IPS-18c (cell line): ENCODE measurements at regions not wholly inside any gene's neighbourhood (a gene's known extent, or its start where the extent isn't known, plus 50 kb on each side); places are given as distances from the start of the nearest gene placed in this dataset.
"Not testable (repeated sequence)": the region's sequence is repeated elsewhere in the genome, so short reads cannot be mapped to it uniquely, and the experiment has no call there.

Source experiments
- H3K4me3 ChIP-seq: 2 replicates; pipeline ENCODE4 v1.7.0; 2013; ENCODE audit warnings: low read depth, mild to moderate bottlenecking, low read length, moderate library complexity; ENCODE audit not compliant: insufficient read depth
- H3K9me3 ChIP-seq: one replicate; pipeline ENCODE4 v1.6.1; 2013; ENCODE audit warnings: mild to moderate bottlenecking, low read length, moderate library complexity; ENCODE audit not compliant: control insufficient read depth, insufficient read depth

- H3K4me3 ChIP-seq, result no peak overlapping the region
- H3K9me3 ChIP-seq, result no peaks in the 10 kb centered on the region
Measured at GRCh38 chr5:17743580-17744435, 109.5 kb downstream of the TAF11L14 start.

GRCh38 chr5:17748201-17748600, 113.9 kb downstream of the TAF11L14 start:
- Histone ChIP-seq H3K4me3 (no peak overlapping the region), H3K9me3 (no peaks in the 10 kb centered on the region)

DNA sequence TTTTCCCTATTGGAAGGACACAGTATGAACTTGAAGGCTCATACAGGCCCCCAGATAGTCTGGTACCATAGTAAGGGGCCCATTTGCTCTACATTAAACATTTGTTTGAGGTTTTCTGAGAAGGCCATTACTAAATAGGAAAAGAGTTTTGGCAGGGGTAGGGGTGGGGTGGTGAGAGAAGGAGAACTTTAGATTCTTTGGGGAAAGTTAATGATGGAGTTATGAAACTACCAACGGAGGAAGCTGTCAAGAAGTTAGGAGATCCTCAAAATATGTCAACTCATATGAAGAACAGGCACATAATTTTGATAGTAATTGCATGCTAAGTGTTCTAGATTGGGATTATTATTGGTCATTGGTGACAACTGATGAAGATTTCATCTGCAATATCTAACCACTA, 114.7 kb downstream of the TAF11L14 start:
- no peaks in the 10 kb centered on the region for H3K9me3 ChIP-seq
- H3K4me3 ChIP-seq, result no peak overlapping the region

DNA sequence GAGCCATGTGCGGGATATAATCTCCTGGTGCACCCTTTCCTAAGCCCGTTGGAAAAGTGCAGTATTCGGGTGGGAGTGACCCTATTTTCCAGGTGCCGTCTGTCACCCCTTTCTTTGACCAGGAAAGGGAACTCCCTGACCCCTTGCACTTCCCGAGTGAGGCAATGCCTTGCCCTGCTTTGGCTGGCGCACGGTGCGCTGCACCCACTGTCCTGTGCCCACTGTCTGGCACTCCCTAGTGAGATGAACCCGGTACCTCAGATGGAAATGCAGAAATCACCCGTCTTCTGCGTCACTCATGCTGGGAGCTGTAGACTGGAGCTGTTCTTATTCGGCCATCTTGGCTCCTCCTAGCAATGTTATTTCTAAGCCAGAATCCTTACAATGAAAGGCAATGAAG, 121.1 kb downstream of the TAF11L14 start:
- H3K4me3 ChIP-seq, H3K9me3 ChIP-seq: not testable (repeated sequence)

DNA sequence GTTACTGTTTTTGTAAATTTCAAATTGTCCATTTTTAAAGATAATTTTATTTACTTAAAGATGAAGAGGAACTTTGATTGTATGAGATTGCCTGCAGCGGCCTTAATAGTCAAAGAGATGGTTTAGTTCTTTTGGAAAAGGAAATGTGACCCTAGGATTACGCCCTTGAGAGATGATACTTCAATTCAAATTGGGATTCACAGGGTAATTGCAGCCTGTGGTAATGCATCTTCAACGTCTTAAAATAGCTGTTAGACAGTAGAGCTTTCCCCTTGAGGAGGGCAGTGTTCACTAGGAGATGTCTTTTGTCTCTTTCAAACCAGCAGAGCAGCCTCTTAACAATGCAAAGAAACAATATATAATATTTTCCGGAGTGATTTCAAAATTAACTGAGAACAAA, 127.1 kb downstream of the TAF11L14 start:
- Histone ChIP-seq H3K4me3 (no peak overlapping the region), H3K9me3 (no peaks in the 10 kb centered on the region)

DNA sequence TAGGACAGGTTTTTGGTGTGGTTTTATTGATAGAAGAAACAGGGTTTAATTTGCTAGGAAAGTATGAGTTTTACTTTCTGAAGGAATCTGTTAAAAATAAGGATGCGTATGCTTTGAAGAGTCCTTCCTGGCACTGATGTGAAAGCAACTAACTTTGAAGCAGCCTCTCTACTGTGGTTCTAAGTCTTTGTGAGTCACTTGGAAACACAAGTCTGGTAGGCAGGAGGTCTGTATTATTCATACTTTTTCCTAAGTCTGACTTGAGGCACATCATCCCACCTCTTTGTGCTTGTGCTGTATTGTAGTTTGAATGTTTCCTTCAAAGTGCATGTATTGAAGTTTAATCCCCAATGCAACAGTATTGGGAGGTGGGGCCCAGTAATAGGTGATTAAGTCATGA, 129.0 kb downstream of the TAF11L14 start:
- no peaks in the 10 kb centered on the region for H3K9me3 ChIP-seq
- no peak overlapping the region for H3K4me3 ChIP-seq

DNA sequence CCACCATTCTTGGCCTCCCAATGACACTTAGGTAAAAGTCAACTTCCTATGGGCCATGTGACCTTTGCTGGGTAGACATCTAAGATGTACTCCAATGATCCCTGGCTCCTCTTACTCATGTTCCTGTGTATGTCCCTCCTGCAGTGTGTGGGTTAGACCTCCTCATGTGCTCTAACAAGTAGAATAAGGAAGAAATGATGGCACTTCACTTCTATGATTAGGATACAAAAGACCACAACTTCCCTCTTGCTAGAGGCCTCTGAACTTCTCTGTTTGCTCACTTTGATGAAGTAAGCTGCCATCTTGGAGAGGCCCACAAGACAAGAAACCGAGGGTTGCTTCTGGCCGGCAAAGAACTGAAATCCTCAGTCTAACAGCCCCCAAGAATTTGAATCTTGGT, 131.8 kb downstream of the TAF11L14 start:
- Histone ChIP-seq H3K4me3 (no peak overlapping the region), H3K9me3 (no peaks in the 10 kb centered on the region)

- no peak overlapping the region for H3K4me3 ChIP-seq
- no peaks in the 10 kb centered on the region for H3K9me3 ChIP-seq
Measured at GRCh38 chr5:17769277-17769676, 135.0 kb downstream of the TAF11L14 start.

- H3K9me3 ChIP-seq, result no peaks in the 10 kb centered on the region
- H3K4me3 ChIP-seq, result no peak overlapping the region
Measured at GRCh38 chr5:17772232-17772631, 138.0 kb downstream of the TAF11L14 start.

- peaks cover 2% of the 10 kb centered on the region for H3K9me3 ChIP-seq
- no peak overlapping the region for H3K4me3 ChIP-seq
Measured at GRCh38 chr5:17785774-17786173, 151.5 kb downstream of the TAF11L14 start.

- H3K9me3 ChIP-seq, result peaks cover 2% of the 10 kb centered on the region
- no peak overlapping the region for H3K4me3 ChIP-seq
Measured at GRCh38 chr5:17788351-17788750, 154.1 kb downstream of the TAF11L14 start.

- no peaks in the 10 kb centered on the region for H3K9me3 ChIP-seq
- no peak overlapping the region for H3K4me3 ChIP-seq
Measured at GRCh38 chr5:17794201-17794600, 159.9 kb downstream of the TAF11L14 start.

GRCh38 chr5:17794815-17795214, 160.6 kb downstream of the TAF11L14 start:
- Histone ChIP-seq H3K9me3 (no peaks in the 10 kb centered on the region), H3K4me3 (no peak overlapping the region)

DNA sequence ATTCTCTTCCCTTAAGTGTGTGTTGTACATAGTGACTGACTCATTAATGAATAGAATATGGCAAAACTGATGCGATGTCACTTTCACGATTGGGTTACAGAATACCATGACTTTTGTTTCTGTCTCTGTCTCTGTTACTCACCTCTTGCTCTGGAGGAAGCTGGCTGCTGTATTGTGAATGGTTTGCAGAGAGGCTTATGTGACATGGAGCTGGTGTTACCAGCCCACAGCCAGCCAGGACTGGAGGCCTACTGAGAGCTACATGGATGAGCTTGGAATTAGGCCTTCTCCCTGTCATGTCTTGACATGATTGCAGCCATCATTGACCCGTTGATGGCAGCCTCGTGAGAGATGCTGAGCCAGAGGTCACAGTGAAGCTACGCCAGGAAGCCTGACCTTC, 161.9 kb downstream of the TAF11L14 start:
- no peak overlapping the region for H3K4me3 ChIP-seq
- H3K9me3 ChIP-seq, result no peaks in the 10 kb centered on the region

- Histone ChIP-seq H3K4me3 (no peak overlapping the region), H3K9me3 (no peaks in the 10 kb centered on the region)
Measured at GRCh38 chr5:17796757-17797396, 162.6 kb downstream of the TAF11L14 start.

DNA sequence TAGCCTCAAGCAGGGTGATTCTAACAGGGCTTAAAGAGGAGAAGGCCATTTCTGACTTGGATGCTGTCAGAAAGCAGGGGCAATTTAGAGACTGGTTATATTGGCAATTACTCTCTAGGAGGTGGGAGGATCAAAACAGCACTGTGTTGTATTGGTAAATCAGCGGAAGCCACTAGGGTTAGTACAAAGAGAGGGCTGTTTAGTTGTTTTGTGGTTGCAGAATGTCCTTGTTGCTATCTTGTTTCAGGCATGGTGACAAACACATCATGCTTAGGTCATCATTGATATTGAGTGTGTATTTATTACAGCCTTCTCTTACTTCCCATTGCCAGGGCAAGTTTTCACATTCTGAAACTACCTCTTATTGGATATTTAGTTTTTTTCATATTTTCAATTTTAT, 165.3 kb downstream of the TAF11L14 start:
- Histone ChIP-seq H3K9me3 (no peaks in the 10 kb centered on the region), H3K4me3 (no peak overlapping the region)

- Histone ChIP-seq H3K4me3 (no peak overlapping the region), H3K9me3 (no peaks in the 10 kb centered on the region)
Measured at GRCh38 chr5:17801595-17801994, 167.3 kb downstream of the TAF11L14 start.

- no peaks in the 10 kb centered on the region for H3K9me3 ChIP-seq
- H3K4me3 ChIP-seq, result no peak overlapping the region
Measured at GRCh38 chr5:17802256-17802655, 168.0 kb downstream of the TAF11L14 start.
